DND-41 (cell line): ENCODE measurements at regions not wholly inside any gene's neighbourhood (a gene's known extent, or its start where the extent isn't known, plus 50 kb on each side); places are given as distances from the start of the nearest gene placed in this dataset.

Experiments
- ATAC-seq: fragments of 200-7000 bp; cut with Tn5 transposase; 3 replicates; pipeline ENCODE4 v1.9.1; 2021; ENCODE audit warnings: low read depth; ENCODE audit not compliant: insufficient read depth
- DNase-seq: peaks from one replicate; pipeline ENCODE4 v3.0.0-alpha.2; 2020
- H2AFZ ChIP-seq: 2 replicates; pipeline ENCODE4 v1.6.0; 2012; ENCODE audit warnings: low read depth, low read length
- H3K27ac ChIP-seq: 2 replicates; pipeline ENCODE4 v1.5.1; 2012; ENCODE audit warnings: low read length, inconsistent platforms
- H3K27me3 ChIP-seq: fragments of 200-600 bp; sonication (generic); 2 replicates; pipeline ENCODE4 v1.6.0; 2012; ENCODE audit warnings: low read length, mild to moderate bottlenecking, inconsistent platforms; ENCODE audit not compliant: insufficient read depth, poor library complexity
- H3K36me3 ChIP-seq: 2 replicates; pipeline ENCODE4 v1.5.1; 2012; ENCODE audit warnings: low read length, inconsistent platforms; ENCODE audit not compliant: insufficient read depth
- H3K4me1 ChIP-seq: 2 replicates; pipeline ENCODE4 v1.5.1; 2012; ENCODE audit warnings: mild to moderate bottlenecking, low read length; ENCODE audit not compliant: insufficient read depth
- H3K4me2 ChIP-seq: 2 replicates; pipeline ENCODE4 v1.6.0; 2012; ENCODE audit warnings: mild to moderate bottlenecking, moderate library complexity, low read length, inconsistent platforms; ENCODE audit not compliant: insufficient read depth
- H3K4me3 ChIP-seq, 2 experiments: fragments of 200-600 bp in 1 of 2; shearing (Covaris generic) in 1 of 2; 2 replicates each; pipeline ENCODE4 v1.5.1; 2012 to 2016; ENCODE audit warnings: inconsistent platforms in 2 of 2, low read length in 2 of 2, mild to moderate bottlenecking in 2 of 2, low read depth in 1 of 2, moderate library complexity in 1 of 2
- H3K79me2 ChIP-seq: 2 replicates; pipeline ENCODE4 v1.6.0; 2012; ENCODE audit warnings: low read length, inconsistent platforms; ENCODE audit not compliant: insufficient read depth
- H3K9ac ChIP-seq: 2 replicates; pipeline ENCODE4 v1.6.0; 2012; ENCODE audit warnings: low read depth, mild to moderate bottlenecking, inconsistent platforms, low read length, moderate library complexity
- H3K9me3 ChIP-seq: 2 replicates; pipeline ENCODE4 v1.5.1; 2012; ENCODE audit warnings: low read length, moderate library complexity, mild to moderate bottlenecking, inconsistent platforms; ENCODE audit not compliant: insufficient read depth, severe bottlenecking
- H4K20me1 ChIP-seq: 2 replicates; pipeline ENCODE4 v1.6.0; 2012; ENCODE audit warnings: low read length; ENCODE audit not compliant: insufficient read depth
- EZH2 ChIP-seq: IDR thresholded peaks from 3 replicates; pipeline ENCODE4 v1.6.1; 2012; ENCODE audit warnings: borderline replicate concordance, low read depth, mild to moderate bottlenecking, moderate library complexity, low read length, inconsistent platforms; ENCODE audit not compliant: severe bottlenecking
- TF ChIP-seq, protein P1 (sequence below): IDR thresholded peaks from 2 replicates; pipeline ENCODE4 v1.5.1; 2012; ENCODE audit warnings: borderline replicate concordance, low read length, moderate library complexity, mild to moderate bottlenecking; ENCODE audit not compliant: poor library complexity, severe bottlenecking; ENCODE audit errors: extremely low read depth

DNA sequence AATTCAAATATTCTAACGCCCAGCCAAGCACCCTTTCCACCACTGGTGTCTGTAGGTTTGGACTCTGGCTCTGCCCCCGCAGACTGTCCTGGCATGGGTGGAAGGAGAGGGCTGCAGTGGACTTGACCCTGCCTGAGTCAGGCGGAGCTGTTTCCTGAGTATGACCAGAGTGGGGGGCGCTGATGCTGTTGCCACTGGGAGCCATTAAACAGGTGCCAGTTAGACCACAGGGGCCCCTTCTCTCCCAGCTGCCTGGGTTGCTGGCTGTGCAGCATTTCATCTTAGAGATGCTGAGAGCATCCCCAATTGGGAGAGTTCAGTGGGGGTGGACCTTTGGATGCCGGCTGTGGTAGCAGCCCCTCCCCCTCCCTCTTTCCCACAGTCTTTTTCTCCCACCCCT is 539.5 kb downstream of the MATN1 start:
- ATAC-seq (no peak), DNase-seq (peak; percentile 5)
- no peaks in the 10 kb centered on the region for H3K79me2 ChIP-seq
- H3K4me2 ChIP-seq, result no peak overlapping the region
- TF ChIP-seq, protein P1, sequence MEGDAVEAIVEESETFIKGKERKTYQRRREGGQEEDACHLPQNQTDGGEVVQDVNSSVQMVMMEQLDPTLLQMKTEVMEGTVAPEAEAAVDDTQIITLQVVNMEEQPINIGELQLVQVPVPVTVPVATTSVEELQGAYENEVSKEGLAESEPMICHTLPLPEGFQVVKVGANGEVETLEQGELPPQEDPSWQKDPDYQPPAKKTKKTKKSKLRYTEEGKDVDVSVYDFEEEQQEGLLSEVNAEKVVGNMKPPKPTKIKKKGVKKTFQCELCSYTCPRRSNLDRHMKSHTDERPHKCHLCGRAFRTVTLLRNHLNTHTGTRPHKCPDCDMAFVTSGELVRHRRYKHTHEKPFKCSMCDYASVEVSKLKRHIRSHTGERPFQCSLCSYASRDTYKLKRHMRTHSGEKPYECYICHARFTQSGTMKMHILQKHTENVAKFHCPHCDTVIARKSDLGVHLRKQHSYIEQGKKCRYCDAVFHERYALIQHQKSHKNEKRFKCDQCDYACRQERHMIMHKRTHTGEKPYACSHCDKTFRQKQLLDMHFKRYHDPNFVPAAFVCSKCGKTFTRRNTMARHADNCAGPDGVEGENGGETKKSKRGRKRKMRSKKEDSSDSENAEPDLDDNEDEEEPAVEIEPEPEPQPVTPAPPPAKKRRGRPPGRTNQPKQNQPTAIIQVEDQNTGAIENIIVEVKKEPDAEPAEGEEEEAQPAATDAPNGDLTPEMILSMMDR, result no peak
- TF ChIP-seq EZH2, result no peak
- no peaks in the 10 kb centered on the region for H3K9me3 ChIP-seq
- no peaks in the 10 kb centered on the region for H3K36me3 ChIP-seq
- no peaks in the 10 kb centered on the region; the same call in 1 of the 2 replicates for H4K20me1 ChIP-seq
- H2AFZ ChIP-seq, result no peak overlapping the region
- H3K27ac ChIP-seq, result no peak overlapping the region
- H3K9ac ChIP-seq, result no peak overlapping the region
- H3K4me1 ChIP-seq, result no peaks in the 10 kb centered on the region
- H3K4me3 ChIP-seq, result no peak overlapping the region
- peaks cover 8% of the 10 kb centered on the region for H3K27me3 ChIP-seq

DNA sequence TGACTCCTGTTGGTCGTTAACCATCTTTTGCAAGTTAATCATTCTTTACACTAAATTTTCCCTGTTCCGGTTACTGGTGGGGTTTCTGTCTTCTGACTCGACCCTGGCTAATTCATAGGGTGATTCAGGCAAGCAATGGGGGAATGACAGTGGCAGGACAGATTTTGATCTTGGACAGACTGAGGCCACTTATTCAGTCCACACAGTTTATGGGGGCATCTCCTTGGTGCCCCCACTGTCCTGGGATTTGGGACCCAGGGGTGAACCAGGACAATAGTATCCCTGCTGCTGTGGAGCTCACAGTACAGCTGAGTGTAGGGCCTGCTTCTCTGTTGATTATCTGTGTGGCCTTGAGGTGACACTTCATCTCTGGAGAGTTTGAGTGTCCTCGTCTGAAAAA is 540.4 kb downstream of the MATN1 start:
- no peak overlapping the region for H3K27ac ChIP-seq
- no peaks in the 10 kb centered on the region for H4K20me1 ChIP-seq
- no peak overlapping the region for H2AFZ ChIP-seq
- H3K4me3 ChIP-seq, result no peak overlapping the region
- no peaks in the 10 kb centered on the region for H3K4me1 ChIP-seq
- H3K4me2 ChIP-seq, result no peak overlapping the region
- H3K9ac ChIP-seq, result no peak overlapping the region
- H3K79me2 ChIP-seq, result no peaks in the 10 kb centered on the region
- ATAC-seq (no peak), DNase-seq (no peak)
- TF ChIP-seq, protein P1, result no peak
- TF ChIP-seq EZH2, result no peak
- H3K36me3 ChIP-seq, result no peaks in the 10 kb centered on the region
- peaks cover 8% of the 10 kb centered on the region for H3K27me3 ChIP-seq
- H3K9me3 ChIP-seq, result no peaks in the 10 kb centered on the region

DNA sequence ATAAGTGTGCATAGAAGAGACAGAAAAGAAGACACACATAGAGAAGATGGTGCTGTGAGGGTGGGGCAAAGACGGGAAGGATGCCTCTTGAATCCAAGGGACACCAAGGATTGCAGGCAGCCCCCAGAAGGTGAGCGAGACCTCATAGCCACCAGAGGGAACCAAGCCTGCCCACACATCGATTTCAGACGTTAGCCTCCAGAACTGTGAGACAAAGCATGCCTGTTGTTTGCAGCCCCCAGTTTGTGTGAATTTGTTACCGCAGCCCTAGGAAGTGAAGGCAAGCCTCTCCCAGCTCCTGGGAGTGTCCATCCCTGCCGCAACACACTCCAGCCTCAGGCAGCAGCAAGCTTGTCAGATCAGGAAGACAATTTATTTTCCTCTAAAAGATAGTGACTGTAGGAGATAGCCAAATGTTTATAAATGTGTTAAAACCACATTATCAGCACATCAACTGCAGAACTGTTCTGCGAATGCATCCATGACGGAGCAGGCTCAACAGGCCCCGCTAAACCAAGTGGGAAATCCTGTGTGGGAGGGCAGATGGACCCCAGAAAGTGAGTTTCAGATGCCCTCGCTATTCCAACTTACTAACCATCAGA is 543.3 kb downstream of the MATN1 start:
- no peaks in the 10 kb centered on the region for H3K9me3 ChIP-seq
- no peak overlapping the region for H3K27ac ChIP-seq
- peaks cover 13% of the 10 kb centered on the region for H3K27me3 ChIP-seq
- no peak overlapping the region for H3K4me2 ChIP-seq
- ATAC-seq (no peak), DNase-seq (no peak)
- no peaks in the 10 kb centered on the region for H4K20me1 ChIP-seq
- no peaks in the 10 kb centered on the region for H3K4me1 ChIP-seq
- H3K79me2 ChIP-seq, result no peaks in the 10 kb centered on the region
- H2AFZ ChIP-seq, result no peak overlapping the region
- H3K4me3 ChIP-seq, result no peak overlapping the region
- TF ChIP-seq, protein P1, result no peak
- TF ChIP-seq EZH2, result no peak
- H3K36me3 ChIP-seq, result no peaks in the 10 kb centered on the region
- no peak overlapping the region for H3K9ac ChIP-seq
